Prostate gland (tissue), 2 donors: ENCODE measurements at regions not wholly inside any gene's neighbourhood (a gene's known extent, or its start where the extent isn't known, plus 50 kb on each side); places are given as distances from the start of the nearest gene placed in this dataset.

Source experiments
- DNase-seq: peaks from one replicate; pipeline ENCODE4 v3.0.0-alpha.2; 2019; ENCODE audit warnings: low spot score
- H3K27ac ChIP-seq, 2 donors: fragments of 200-600 bp; sonication (generic); 2 replicates each; pipeline ENCODE4 v1.5.1; 2017 to 2019
- H3K27me3 ChIP-seq: fragments of 200-600 bp; sonication (generic); replicated peaks from 2 replicates; pipeline ENCODE4 v1.5.1; 2019; ENCODE audit not compliant: insufficient read depth
- H3K36me3 ChIP-seq, 2 donors: fragments of 200-600 bp; sonication (generic); 1 replicate in 1 of 2; 2 replicates in 1 of 2; pipeline versions ENCODE4 v1.5.1 to v1.8.1; 2017 to 2019
- H3K4me1 ChIP-seq: fragments of 200-600 bp; sonication (generic); replicated peaks from 2 replicates; pipeline ENCODE4 v1.5.1; 2019
- H3K4me3 ChIP-seq, 2 donors: fragments of 200-600 bp; sonication (generic); 2 replicates each; pipeline ENCODE4 v1.5.1; 2017 to 2019
- H3K9me3 ChIP-seq: fragments of 200-600 bp; sonication (generic); 2 replicates; pipeline ENCODE4 v1.5.1; 2017
- CTCF ChIP-seq, 4 experiments: fragments of 200-600 bp in 2 of 4; fragments of 450-650 bp in 2 of 4; sonication (generic) in 2 of 4; IDR thresholded peaks; 1 replicate in 3 of 4; 2 replicates in 1 of 4; pipeline ENCODE4 v1.5.1; 2016 to 2019; ENCODE audit warnings: antibody characterized with exemption in 4 of 4, mild to moderate bottlenecking in 2 of 4, moderate library complexity in 2 of 4
- POLR2A ChIP-seq: fragments of 450-650 bp; IDR thresholded peaks from one replicate; pipeline ENCODE4 v1.6.1; 2016; ENCODE audit warnings: antibody characterized with exemption, mild to moderate bottlenecking
- POLR2AphosphoS5 ChIP-seq: sonication (generic); formaldehyde crosslinking; IDR thresholded peaks from one replicate; pipeline ENCODE4 v1.6.1; 2017; ENCODE audit warnings: antibody characterized with exemption
- WGBS: methylation state at CpG from one replicate; pipeline ENCODE4 v1.1.5; 2018; 5-methylcytosine and 5-hydroxymethylcytosine counted together
- intact Hi-C: fragments of 100-400 bp; cut with DNase I; formaldehyde crosslinking; loops from one replicate; pipeline ENCODE4 v1.14.2; 2022

- intact Hi-C loops: no loop called here
- Histone ChIP-seq H3K36me3 (no peaks in the 10 kb centered on the region), H3K27ac (no peak overlapping the region), H3K4me1 (no peaks in the 10 kb centered on the region), H3K4me3 (no peak overlapping the region), H3K27me3 (no peaks in the 10 kb centered on the region), H3K9me3 (no peaks in the 10 kb centered on the region)
- TF ChIP-seq POLR2A (no peak), CTCF (IDR thresholded peaks at IDR 0.05) (no peak), POLR2AphosphoS5 (no peak)
- DNase-seq: no peak
- WGBS: 86% methylated on average over 8 of the region's 8 CpGs
Observed at GRCh38 chr20:47406849-47407682, 50.6 kb upstream of the ZMYND8 start.

DNA sequence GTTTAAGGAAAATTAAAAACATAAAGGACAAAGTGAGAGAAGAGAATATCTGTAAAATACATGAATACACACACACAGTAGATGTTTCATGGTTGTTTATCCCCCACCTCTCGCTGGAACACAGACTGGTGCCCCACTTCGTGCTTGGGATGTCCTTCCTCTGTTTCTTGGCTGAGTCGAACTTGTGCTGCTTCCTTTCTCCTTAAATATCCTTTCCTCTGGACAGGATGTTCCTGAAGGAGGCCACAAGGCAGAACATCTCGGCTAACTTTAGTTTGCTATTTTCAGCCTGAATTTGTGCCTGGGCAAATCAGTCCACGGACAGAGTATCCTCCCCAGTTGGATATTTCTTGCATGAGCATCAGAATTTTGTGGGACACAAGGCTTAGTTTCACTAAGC is 54.7 kb upstream of the ZMYND8 start:
- peak overlapping the region; percentile 36 to 58 for H3K27ac ChIP-seq
- DNase-seq: no peak

DNA sequence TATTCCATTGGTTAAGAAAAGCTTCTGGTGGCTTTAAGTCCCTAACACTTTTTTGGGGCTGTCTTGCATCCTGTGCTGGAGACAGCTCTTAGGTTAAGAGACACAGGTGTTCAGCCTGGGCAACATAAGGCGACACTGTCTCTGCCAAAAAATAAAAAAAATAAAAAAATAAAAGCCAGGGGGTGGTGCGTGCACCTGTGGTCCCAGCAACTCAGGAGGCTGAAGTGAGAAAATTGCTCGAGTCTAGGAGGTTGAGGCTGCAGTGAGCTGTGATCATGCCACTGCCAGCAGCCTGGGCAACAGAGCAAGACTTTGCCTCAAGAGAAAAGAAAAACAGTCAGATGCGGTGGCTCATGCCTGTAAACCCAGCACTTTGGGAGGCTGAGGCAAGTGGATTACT is 55.6 kb upstream of the ZMYND8 start:
- no peaks in the 10 kb centered on the region for H3K9me3 ChIP-seq
- 76% methylated on average over 4 of the region's 4 CpGs for WGBS
- TF ChIP-seq POLR2AphosphoS5: no peak
- TF ChIP-seq CTCF (IDR thresholded peaks at IDR 0.05): no peak
- no peak for TF ChIP-seq POLR2A
- no peaks in the 10 kb centered on the region for H3K4me1 ChIP-seq
- no peaks in the 10 kb centered on the region for H3K36me3 ChIP-seq
- no peak overlapping the region for H3K4me3 ChIP-seq
- intact Hi-C loops: no loop called here
- no peaks in the 10 kb centered on the region for H3K27me3 ChIP-seq
- H3K27ac ChIP-seq: peak overlapping the region; percentile 36 to 58
- DNase-seq: no peak

More for the DNA sequence above, 54.7 kb upstream of the ZMYND8 start:
- H3K9me3 ChIP-seq: no peaks in the 10 kb centered on the region
- no peak overlapping the region for H3K4me3 ChIP-seq
- H3K27me3 ChIP-seq: no peaks in the 10 kb centered on the region
- WGBS: 46% methylated on average over 5 of the region's 5 CpGs
- intact Hi-C loops: no loop called here
- H3K36me3 ChIP-seq: no peaks in the 10 kb centered on the region
- TF ChIP-seq POLR2AphosphoS5 (peak; percentile 77), CTCF (IDR thresholded peaks at IDR 0.05) (no peak), POLR2A (no peak)
- no peaks in the 10 kb centered on the region for H3K4me1 ChIP-seq

GRCh38 chr20:47413189-47413588 is 56.7 kb upstream of the ZMYND8 start:
- DNase-seq: no peak
- Histone ChIP-seq H3K27ac (no peak overlapping the region), H3K9me3 (no peaks in the 10 kb centered on the region), H3K4me1 (no peaks in the 10 kb centered on the region), H3K4me3 (no peak overlapping the region), H3K27me3 (no peaks in the 10 kb centered on the region), H3K36me3 (no peaks in the 10 kb centered on the region)
- WGBS: 89% methylated on average over 8 of the region's 8 CpGs
- intact Hi-C loops: no loop called here
- TF ChIP-seq POLR2A (no peak), CTCF (IDR thresholded peaks at IDR 0.05) (no peak), POLR2AphosphoS5 (no peak)
